HepG2 (cell line): ENCODE measurements at regions not wholly inside any gene's neighbourhood (a gene's known extent, or its start where the extent isn't known, plus 50 kb on each side); places are given as distances from the start of the nearest gene placed in this dataset.

Experiments
- BHLHE40 ChIP-seq: IDR thresholded peaks from 2 replicates; pipeline ENCODE4 v1.6.1; 2011; ENCODE audit warnings: low read length, improper control_type of control experiment
- HNRNPH1 ChIP-seq: fragments of 200-400 bp; formaldehyde crosslinking; optimal IDR thresholded peaks from 2 replicates; pipeline ENCODE3; 2017; ENCODE audit warnings: mild to moderate bottlenecking, low read depth, low read length
- POLR2A ChIP-seq, 2 experiments: IDR thresholded peaks; 2 replicates each; pipeline ENCODE4 v1.6.1; 2011; ENCODE audit warnings: low read depth in 2 of 2, low read length in 2 of 2, mild to moderate bottlenecking in 1 of 2, moderate library complexity in 1 of 2; ENCODE audit not compliant: insufficient read depth in 1 of 2
- TCF12 ChIP-seq, 2 experiments: fragments of 450-650 bp in 1 of 2; sonication (generic) in 1 of 2; formaldehyde crosslinking in 1 of 2; IDR thresholded peaks; 2 replicates each; pipeline versions ENCODE4 v1.6.1 to v1.8.0; 2017 to 2022; ENCODE audit warnings: antibody characterized with exemption in 1 of 2, mild to moderate bottlenecking in 1 of 2, missing genetic modification reagents in 1 of 2, moderate library complexity in 1 of 2
- YY1 ChIP-seq: IDR thresholded peaks from 2 replicates; pipeline ENCODE4 v1.6.1; 2011; ENCODE audit warnings: low read length, low read depth, moderate library complexity, mild to moderate bottlenecking; ENCODE audit not compliant: insufficient read depth, insufficient replicate concordance
- ZNF644 ChIP-seq: IDR thresholded peaks from 2 replicates; pipeline ENCODE4 v1.6.1; 2016; ENCODE audit warnings: low read depth
- TF ChIP-seq, protein P1 (sequence below): sonication (generic); formaldehyde crosslinking; IDR thresholded peaks from 2 replicates; pipeline ENCODE4 v1.5.0; 2020; ENCODE audit warnings: mild to moderate bottlenecking, missing genetic modification reagents, moderate library complexity
- TF ChIP-seq, protein P2 (sequence below): sonication (generic); formaldehyde crosslinking; IDR thresholded peaks from 2 replicates; pipeline ENCODE4 v1.5.1; 2020; ENCODE audit warnings: missing genetic modification reagents, mild to moderate bottlenecking, borderline replicate concordance

DNA sequence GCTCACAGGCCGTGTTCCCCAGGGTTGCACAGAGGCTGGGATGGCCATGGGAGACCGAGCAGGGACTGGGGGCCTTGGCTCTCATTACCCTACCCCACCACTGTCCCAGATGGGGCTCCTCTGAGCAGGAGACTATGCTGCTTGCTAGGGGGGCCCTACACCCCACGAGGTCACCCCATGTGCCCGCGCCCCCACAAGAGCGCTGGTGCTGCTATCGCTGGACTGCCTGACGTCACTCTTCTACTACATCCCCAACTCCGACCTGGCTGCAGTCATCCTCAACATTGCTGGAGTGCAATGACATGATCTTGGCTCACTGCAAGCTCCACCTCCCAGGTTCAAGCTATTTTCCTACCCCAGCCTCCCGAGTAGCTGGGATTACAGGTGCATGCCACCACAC is 307.7 kb downstream of the ARRDC4 start:
- TF ChIP-seq POLR2A (IDR thresholded peaks at IDR 0.05; ENCODE audit: insufficient read depth in 1 of 2, low read depth in 2 of 2, low read length in 2 of 2) (no peak), YY1 (no peak), HNRNPH1 (no peak), TCF12 (IDR thresholded peaks at IDR 0.05) (no peak), TCF12 (CRISPR knock-in tag; IDR thresholded peaks at IDR 0.05) (no peak), ZNF644 (CRISPR knock-in tag) (no peak), BHLHE40 (no peak)
- TF ChIP-seq, protein P1, sequence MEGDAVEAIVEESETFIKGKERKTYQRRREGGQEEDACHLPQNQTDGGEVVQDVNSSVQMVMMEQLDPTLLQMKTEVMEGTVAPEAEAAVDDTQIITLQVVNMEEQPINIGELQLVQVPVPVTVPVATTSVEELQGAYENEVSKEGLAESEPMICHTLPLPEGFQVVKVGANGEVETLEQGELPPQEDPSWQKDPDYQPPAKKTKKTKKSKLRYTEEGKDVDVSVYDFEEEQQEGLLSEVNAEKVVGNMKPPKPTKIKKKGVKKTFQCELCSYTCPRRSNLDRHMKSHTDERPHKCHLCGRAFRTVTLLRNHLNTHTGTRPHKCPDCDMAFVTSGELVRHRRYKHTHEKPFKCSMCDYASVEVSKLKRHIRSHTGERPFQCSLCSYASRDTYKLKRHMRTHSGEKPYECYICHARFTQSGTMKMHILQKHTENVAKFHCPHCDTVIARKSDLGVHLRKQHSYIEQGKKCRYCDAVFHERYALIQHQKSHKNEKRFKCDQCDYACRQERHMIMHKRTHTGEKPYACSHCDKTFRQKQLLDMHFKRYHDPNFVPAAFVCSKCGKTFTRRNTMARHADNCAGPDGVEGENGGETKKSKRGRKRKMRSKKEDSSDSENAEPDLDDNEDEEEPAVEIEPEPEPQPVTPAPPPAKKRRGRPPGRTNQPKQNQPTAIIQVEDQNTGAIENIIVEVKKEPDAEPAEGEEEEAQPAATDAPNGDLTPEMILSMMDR: no peak
- TF ChIP-seq, protein P2, sequence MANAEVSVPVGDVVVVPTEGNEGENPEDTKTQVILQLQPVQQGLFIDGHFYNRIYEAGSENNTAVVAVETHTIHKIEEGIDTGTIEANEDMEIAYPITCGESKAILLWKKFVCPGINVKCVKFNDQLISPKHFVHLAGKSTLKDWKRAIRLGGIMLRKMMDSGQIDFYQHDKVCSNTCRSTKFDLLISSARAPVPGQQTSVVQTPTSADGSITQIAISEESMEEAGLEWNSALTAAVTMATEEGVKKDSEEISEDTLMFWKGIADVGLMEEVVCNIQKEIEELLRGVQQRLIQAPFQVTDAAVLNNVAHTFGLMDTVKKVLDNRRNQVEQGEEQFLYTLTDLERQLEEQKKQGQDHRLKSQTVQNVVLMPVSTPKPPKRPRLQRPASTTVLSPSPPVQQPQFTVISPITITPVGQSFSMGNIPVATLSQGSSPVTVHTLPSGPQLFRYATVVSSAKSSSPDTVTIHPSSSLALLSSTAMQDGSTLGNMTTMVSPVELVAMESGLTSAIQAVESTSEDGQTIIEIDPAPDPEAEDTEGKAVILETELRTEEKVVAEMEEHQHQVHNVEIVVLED: no peak
